Suprapubic skin (tissue), 4 donors: ENCODE measurements at regions not wholly inside any gene's neighbourhood (a gene's known extent, or its start where the extent isn't known, plus 50 kb on each side); places are given as distances from the start of the nearest gene placed in this dataset.

Experiments
- EP300 ChIP-seq: sonication (generic); formaldehyde crosslinking; IDR thresholded peaks from one replicate; pipeline ENCODE4 v1.6.1; 2017; ENCODE audit warnings: antibody characterized with exemption
- POLR2A ChIP-seq, 2 donors: fragments of 450-650 bp; IDR thresholded peaks; one replicate each; pipeline ENCODE4 v1.6.1; 2017; ENCODE audit warnings: antibody characterized with exemption in 2 of 2, mild to moderate bottlenecking in 2 of 2, moderate library complexity in 2 of 2
- POLR2AphosphoS5 ChIP-seq, 3 donors: sonication (generic); formaldehyde crosslinking; IDR thresholded peaks; one replicate each; pipeline ENCODE4 v1.6.1; 2017; ENCODE audit warnings: antibody characterized with exemption in 3 of 3
- TF ChIP-seq, protein P1 (sequence below), 2 donors: fragments of 200-600 bp in 1 of 2; fragments of 450-650 bp in 1 of 2; sonication (generic) in 1 of 2; IDR thresholded peaks; one replicate each; pipeline ENCODE4 v1.5.1; 2016 to 2019; ENCODE audit warnings: antibody characterized with exemption in 2 of 2, mild to moderate bottlenecking in 1 of 2, moderate library complexity in 1 of 2

GRCh38 chr16:50446861-50447260 is 78.1 kb upstream of the BRD7 start:
- TF ChIP-seq, protein P1, sequence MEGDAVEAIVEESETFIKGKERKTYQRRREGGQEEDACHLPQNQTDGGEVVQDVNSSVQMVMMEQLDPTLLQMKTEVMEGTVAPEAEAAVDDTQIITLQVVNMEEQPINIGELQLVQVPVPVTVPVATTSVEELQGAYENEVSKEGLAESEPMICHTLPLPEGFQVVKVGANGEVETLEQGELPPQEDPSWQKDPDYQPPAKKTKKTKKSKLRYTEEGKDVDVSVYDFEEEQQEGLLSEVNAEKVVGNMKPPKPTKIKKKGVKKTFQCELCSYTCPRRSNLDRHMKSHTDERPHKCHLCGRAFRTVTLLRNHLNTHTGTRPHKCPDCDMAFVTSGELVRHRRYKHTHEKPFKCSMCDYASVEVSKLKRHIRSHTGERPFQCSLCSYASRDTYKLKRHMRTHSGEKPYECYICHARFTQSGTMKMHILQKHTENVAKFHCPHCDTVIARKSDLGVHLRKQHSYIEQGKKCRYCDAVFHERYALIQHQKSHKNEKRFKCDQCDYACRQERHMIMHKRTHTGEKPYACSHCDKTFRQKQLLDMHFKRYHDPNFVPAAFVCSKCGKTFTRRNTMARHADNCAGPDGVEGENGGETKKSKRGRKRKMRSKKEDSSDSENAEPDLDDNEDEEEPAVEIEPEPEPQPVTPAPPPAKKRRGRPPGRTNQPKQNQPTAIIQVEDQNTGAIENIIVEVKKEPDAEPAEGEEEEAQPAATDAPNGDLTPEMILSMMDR (IDR thresholded peaks at IDR 0.05): no peak
- TF ChIP-seq POLR2A (IDR thresholded peaks at IDR 0.05): no peak
- TF ChIP-seq POLR2AphosphoS5 (IDR thresholded peaks at IDR 0.05): no peak
- TF ChIP-seq EP300: no peak
